NCI-H2029 treated with DMSO at 0.1 percent for 48 hours (cell line): ENCODE measurements at regions not wholly inside any gene's neighbourhood (a gene's known extent, or its start where the extent isn't known, plus 50 kb on each side); places are given as distances from the start of the nearest gene placed in this dataset.

Experiments
- DNase-seq: peaks from one replicate; lab custom pipeline; 2025; lab: John Stamatoyannopoulos, UW

GRCh38 chrX:131778269-131779218, 234.7 kb downstream of the OR13H1 start:
- no peak for DNase-seq

GRCh38 chrX:131779306-131779705, 235.4 kb downstream of the OR13H1 start:
- no peak for DNase-seq

GRCh38 chrX:131779741-131780140, 235.9 kb downstream of the OR13H1 start:
- DNase-seq: no peak

- no peak for DNase-seq
Observed at GRCh38 chrX:131782646-131783045, 238.8 kb downstream of the OR13H1 start.

GRCh38 chrX:131783555-131784308, 239.4 kb upstream of the STK26 start:
- DNase-seq: no peak

- DNase-seq: no peak
Observed at GRCh38 chrX:131789664-131790063, 233.4 kb upstream of the STK26 start.

GRCh38 chrX:131791608-131792355, 231.3 kb upstream of the STK26 start:
- no peak for DNase-seq

- no peak for DNase-seq
Observed at GRCh38 chrX:131792356-131792749, 230.7 kb upstream of the STK26 start.

GRCh38 chrX:131792789-131793462, 230.2 kb upstream of the STK26 start:
- no peak for DNase-seq

GRCh38 chrX:131795442-131796229, 227.5 kb upstream of the STK26 start:
- peak; percentile 6 for DNase-seq

- no peak for DNase-seq
Observed at GRCh38 chrX:131801066-131801465, 222.0 kb upstream of the STK26 start.

GRCh38 chrX:131801911-131802310, 221.2 kb upstream of the STK26 start:
- DNase-seq: no peak

GRCh38 chrX:131802836-131803626, 220.1 kb upstream of the STK26 start:
- DNase-seq: no peak

GRCh38 chrX:131812847-131813825, 210.0 kb upstream of the STK26 start:
- no peak for DNase-seq

GRCh38 chrX:131816551-131817136, 206.5 kb upstream of the STK26 start:
- no peak for DNase-seq

GRCh38 chrX:131818297-131818936, 204.7 kb upstream of the STK26 start:
- DNase-seq: no peak

GRCh38 chrX:131821945-131822622, 201.0 kb upstream of the STK26 start:
- no peak for DNase-seq
